ENCODE measurements at regions not wholly inside any gene's neighbourhood (a gene's known extent, or its start where the extent isn't known, plus 50 kb on each side); places are given as distances from the start of the nearest gene placed in this dataset.
"Not testable (repeated sequence)": the region's sequence is repeated elsewhere in the genome, so short reads cannot be mapped to it uniquely, and the experiment has no call there.

DNA sequence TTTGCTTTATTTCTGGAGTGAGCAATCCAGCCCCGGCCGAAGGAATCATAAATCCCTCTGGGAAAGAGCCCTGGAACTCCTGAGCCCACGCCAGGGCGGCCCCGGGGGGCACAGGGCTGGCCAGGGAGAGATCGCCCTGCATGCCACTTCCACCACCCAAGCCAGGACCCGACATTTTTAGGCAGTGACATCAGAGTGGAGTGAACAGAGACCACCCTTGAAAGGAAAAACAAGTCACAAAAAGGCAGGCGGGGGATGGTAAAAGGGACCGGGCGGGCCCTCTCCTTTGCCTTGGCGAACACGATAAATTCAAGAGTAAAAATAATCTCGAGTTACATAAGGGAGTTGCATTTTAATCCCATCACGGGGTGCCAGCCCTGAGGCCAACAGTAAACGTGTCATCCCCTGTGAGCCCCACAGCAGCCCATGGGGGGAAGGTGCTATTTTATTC is 284.1 kb downstream of the C16orf95 start:
- H3K27ac ChIP-seq (ENCODE audit: low read length) = no peak overlapping the region
- peak in 1 of 2 donors; percentile 51 for ATAC-seq
- intact Hi-C loops (cut with DNase I) = no loop called here
- no peaks in the 10 kb centered on the region for H3K9me3 ChIP-seq (ENCODE audit: control insufficient read depth, low read length)
- WGBS = 47% methylated on average over 15 of the region's 15 CpGs
- H3K4me1 ChIP-seq (ENCODE audit: control insufficient read depth, insufficient read depth, low read length) = peaks cover 5% of the 10 kb centered on the region
- H3K4me3 ChIP-seq (ENCODE audit: low read length) = no peak overlapping the region
- DNase-seq = peak in 1 of 3 donors; percentile 71
- H3K27me3 ChIP-seq (ENCODE audit: control insufficient read depth, insufficient read depth) = no peaks in the 10 kb centered on the region

- intact Hi-C loops (cut with DNase I) = no loop called here
- DNase-seq (peak in 1 of 3 donors; percentile 72), ATAC-seq (peak; percentile 63 to 65)
- Histone ChIP-seq H3K4me1 (ENCODE audit: control insufficient read depth, insufficient read depth, low read length) (peaks cover 5% of the 10 kb centered on the region), H3K9me3 (ENCODE audit: control insufficient read depth, low read length) (no peaks in the 10 kb centered on the region), H3K27ac (ENCODE audit: low read length) (no peak overlapping the region), H3K4me3 (ENCODE audit: low read length) (no peak overlapping the region), H3K27me3 (ENCODE audit: control insufficient read depth, insufficient read depth) (no peaks in the 10 kb centered on the region)
- WGBS = 54% methylated on average over 18 of the region's 18 CpGs
Observed at GRCh38 chr16:87033541-87034300, 283.5 kb downstream of the C16orf95 start.

DNA sequence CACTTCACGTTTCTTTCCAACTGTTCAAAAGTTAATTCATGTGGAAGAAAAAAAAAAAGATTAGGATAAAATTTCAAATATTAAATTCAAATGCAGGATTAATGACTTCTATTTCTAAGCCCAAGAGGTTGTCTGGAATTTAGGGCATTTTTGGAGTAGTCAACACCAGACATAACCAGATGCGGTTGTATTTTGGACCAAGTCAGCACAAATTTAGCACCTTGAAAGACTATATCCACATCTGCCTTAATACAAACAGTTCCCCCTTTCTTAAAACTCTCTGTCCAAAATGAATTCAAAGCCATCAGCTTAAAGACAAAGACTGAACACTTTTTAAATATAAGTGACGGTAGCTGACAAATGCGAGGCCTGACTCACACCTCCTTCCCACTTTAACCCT is 282.9 kb downstream of the C16orf95 start:
- no peak overlapping the region for H3K27ac ChIP-seq (ENCODE audit: low read length)
- 43% methylated on average over 4 of the region's 4 CpGs for WGBS
- intact Hi-C loops (cut with DNase I) = no loop called here
- H3K4me3 ChIP-seq (ENCODE audit: low read length) = no peak overlapping the region
- ATAC-seq (no peak), DNase-seq (no peak)
- no peaks in the 10 kb centered on the region for H3K9me3 ChIP-seq (ENCODE audit: control insufficient read depth, low read length)
- H3K4me1 ChIP-seq (ENCODE audit: control insufficient read depth, insufficient read depth, low read length) = peaks cover 5% of the 10 kb centered on the region
- no peaks in the 10 kb centered on the region for H3K27me3 ChIP-seq (ENCODE audit: control insufficient read depth, insufficient read depth)

GRCh38 chr16:87035053-87035452 is 282.1 kb downstream of the C16orf95 start:
- intact Hi-C loops (cut with DNase I) = no loop called here
- no peak overlapping the region for H3K27ac ChIP-seq (ENCODE audit: low read length)
- no peak for ATAC-seq

GRCh38 chr16:87037012-87037411 is 280.2 kb downstream of the C16orf95 start:
- intact Hi-C loops (cut with DNase I) = no loop called here
- no peak overlapping the region for H3K27ac ChIP-seq (ENCODE audit: low read length)
- H3K9me3 ChIP-seq (ENCODE audit: control insufficient read depth, low read length) = no peaks in the 10 kb centered on the region
- WGBS = 74% methylated on average over 7 of the region's 7 CpGs
- H3K4me3 ChIP-seq (ENCODE audit: low read length) = no peak overlapping the region
- H3K27me3 ChIP-seq (ENCODE audit: control insufficient read depth, insufficient read depth) = no peaks in the 10 kb centered on the region
- H3K4me1 ChIP-seq (ENCODE audit: control insufficient read depth, insufficient read depth, low read length) = peaks cover 5% of the 10 kb centered on the region
- ATAC-seq (no peak), DNase-seq (no peak)

More at GRCh38 chr16:87035053-87035452, 282.1 kb downstream of the C16orf95 start:
- 91% methylated on average over 7 of the region's 7 CpGs for WGBS
- no peak for DNase-seq
- no peak overlapping the region for H3K4me3 ChIP-seq (ENCODE audit: low read length)
- peaks cover 5% of the 10 kb centered on the region for H3K4me1 ChIP-seq (ENCODE audit: control insufficient read depth, insufficient read depth, low read length)
- no peaks in the 10 kb centered on the region for H3K27me3 ChIP-seq (ENCODE audit: control insufficient read depth, insufficient read depth)
- H3K9me3 ChIP-seq (ENCODE audit: control insufficient read depth, low read length) = no peaks in the 10 kb centered on the region

- H3K27ac ChIP-seq (ENCODE audit: low read length); intact Hi-C loops (cut with DNase I); DNase-seq; ATAC-seq; H3K9me3 ChIP-seq (ENCODE audit: control insufficient read depth, low read length); H3K4me3 ChIP-seq (ENCODE audit: low read length); H3K27me3 ChIP-seq (ENCODE audit: control insufficient read depth, insufficient read depth); H3K4me1 ChIP-seq (ENCODE audit: control insufficient read depth, insufficient read depth, low read length): not testable (repeated sequence)
- 81% methylated on average over 3 of the region's 3 CpGs for WGBS
Observed at GRCh38 chr16:87038528-87038927, 278.7 kb downstream of the C16orf95 start.

DNA sequence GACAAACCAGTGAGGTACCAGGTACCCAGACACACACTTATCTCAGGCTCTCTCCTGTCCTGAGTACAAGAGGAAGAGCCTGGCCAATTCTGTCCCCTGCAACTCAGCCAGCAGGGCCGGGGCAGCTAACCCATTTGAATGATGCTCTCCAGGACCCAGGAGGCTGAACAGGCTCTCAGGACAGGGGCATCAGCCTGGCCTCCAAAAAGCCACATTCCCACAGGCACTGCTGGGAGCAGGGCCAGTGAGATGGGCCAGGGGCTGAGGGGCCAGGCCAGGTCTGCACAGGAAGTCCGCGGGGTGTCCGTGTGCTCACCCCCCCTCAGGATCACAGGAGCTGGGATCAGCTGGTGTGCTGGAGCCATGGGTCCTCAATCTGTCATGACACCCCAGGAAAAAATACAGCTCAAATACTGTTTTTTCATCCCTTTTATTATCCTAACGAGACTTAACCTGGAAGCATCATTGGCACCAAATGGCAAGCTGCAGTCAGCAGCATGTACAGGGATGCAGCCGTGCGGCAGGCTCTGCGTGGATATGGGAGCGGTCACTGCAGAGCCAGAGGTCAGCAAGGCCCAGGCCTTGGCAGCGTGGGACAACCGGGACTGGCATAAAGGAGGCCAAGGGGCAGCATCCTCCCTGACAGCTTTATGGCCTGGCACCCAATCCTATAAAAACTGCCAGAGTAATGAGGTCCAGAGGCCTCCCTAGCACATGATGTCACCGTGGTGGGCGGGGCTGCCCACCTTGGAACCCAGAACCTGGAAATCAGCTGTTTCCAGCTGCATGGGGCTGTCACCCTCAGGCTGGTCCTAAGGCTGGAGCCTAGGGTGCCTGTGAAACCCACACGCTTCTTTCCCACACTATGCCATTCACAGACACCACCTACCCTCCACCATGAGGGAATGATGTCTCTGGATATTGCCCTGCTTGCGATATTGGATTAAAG is 276.7 kb downstream of the C16orf95 start:
- H3K4me1 ChIP-seq (ENCODE audit: control insufficient read depth, insufficient read depth, low read length) = peaks cover 5% of the 10 kb centered on the region
- WGBS = 85% methylated on average over 15 of the region's 15 CpGs
- no peaks in the 10 kb centered on the region for H3K9me3 ChIP-seq (ENCODE audit: control insufficient read depth, low read length)
- DNase-seq (no peak), ATAC-seq (no peak)
- intact Hi-C loops (cut with DNase I) = no loop called here
- H3K27ac ChIP-seq (ENCODE audit: low read length) = no peak overlapping the region
- no peak overlapping the region for H3K4me3 ChIP-seq (ENCODE audit: low read length)
- no peaks in the 10 kb centered on the region for H3K27me3 ChIP-seq (ENCODE audit: control insufficient read depth, insufficient read depth)

DNA sequence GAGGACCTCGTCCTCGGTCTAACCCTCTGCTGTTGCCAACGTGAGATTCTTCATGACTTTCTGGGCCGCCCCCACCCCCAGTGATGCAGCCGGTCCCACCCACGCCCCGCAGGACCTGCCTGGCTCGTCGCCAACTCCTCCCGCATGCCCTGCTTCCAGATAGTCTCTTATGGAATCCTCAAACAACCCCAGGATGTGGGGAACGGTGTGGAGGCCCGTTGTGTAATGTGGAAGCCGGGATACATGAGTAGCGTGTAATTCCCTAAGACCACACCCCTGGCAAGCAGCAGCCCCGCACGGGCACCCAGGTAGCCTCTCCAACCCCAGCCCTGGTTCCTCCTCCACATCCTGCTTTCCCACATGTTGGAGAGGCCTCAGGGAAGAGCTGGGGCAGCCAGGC is 275.9 kb downstream of the C16orf95 start:
- Histone ChIP-seq H3K4me3 (ENCODE audit: low read length) (no peak overlapping the region), H3K27ac (ENCODE audit: low read length) (no peak overlapping the region), H3K4me1 (ENCODE audit: control insufficient read depth, insufficient read depth, low read length) (peaks cover 5% of the 10 kb centered on the region), H3K27me3 (ENCODE audit: control insufficient read depth, insufficient read depth) (no peaks in the 10 kb centered on the region), H3K9me3 (ENCODE audit: control insufficient read depth, low read length) (no peaks in the 10 kb centered on the region)
- ATAC-seq = no peak
- WGBS = 74% methylated on average over 16 of the region's 16 CpGs
- DNase-seq = peak in 2 of 3 donors; percentile 53 to 68
- intact Hi-C loops (cut with DNase I) = no loop called here

DNA sequence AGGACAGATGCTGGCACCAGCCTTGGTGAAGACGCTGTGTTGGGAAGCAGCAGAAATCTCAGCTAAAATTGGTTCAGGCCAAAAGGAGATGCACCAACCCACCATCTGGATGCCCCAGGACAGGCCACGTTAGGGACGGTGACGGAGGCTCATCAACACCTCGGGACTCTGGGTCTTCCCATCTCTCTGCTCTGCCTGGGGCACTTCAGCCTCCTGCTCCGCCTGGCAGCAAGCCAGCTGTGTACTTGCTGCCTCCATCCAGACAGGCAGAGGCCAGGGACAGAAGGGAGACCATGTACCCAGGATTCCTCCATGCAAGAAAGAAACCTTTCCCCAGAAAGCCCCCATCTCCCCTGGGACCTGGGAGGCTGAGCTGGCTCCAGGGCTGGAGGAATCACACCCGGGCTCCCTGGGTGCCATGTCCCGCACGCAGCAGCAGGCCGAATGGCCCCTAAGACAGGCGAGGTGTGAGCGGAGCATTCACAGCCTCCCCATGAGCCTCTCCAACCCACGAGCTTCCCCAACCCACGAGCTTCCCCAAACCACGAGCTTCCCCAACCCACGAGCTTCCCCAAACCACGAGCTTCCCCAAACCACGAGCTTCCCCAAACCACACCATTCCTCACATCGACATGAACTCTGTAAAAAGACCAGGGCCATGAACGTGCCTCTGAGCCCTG is 274.5 kb downstream of the C16orf95 start:
- ATAC-seq (peak; percentile 17 to 34), DNase-seq (peak in 2 of 3 donors; percentile 69 to 80)
- Histone ChIP-seq H3K4me3 (ENCODE audit: low read length) (no peak overlapping the region), H3K27ac (ENCODE audit: low read length) (no peak overlapping the region), H3K27me3 (ENCODE audit: control insufficient read depth, insufficient read depth) (no peaks in the 10 kb centered on the region), H3K9me3 (ENCODE audit: control insufficient read depth, low read length) (no peaks in the 10 kb centered on the region), H3K4me1 (ENCODE audit: control insufficient read depth, insufficient read depth, low read length) (peaks cover 5% of the 10 kb centered on the region)
- intact Hi-C loops (cut with DNase I) = no loop called here
- WGBS = 51% methylated on average over 20 of the region's 20 CpGs

GRCh38 chr16:87043231-87044031 is 273.8 kb downstream of the C16orf95 start:
- Histone ChIP-seq H3K9me3 (ENCODE audit: control insufficient read depth, low read length) (no peaks in the 10 kb centered on the region), H3K4me3 (ENCODE audit: low read length) (no peak overlapping the region), H3K27ac (ENCODE audit: low read length) (no peak overlapping the region), H3K27me3 (ENCODE audit: control insufficient read depth, insufficient read depth) (no peaks in the 10 kb centered on the region), H3K4me1 (ENCODE audit: control insufficient read depth, insufficient read depth, low read length) (peaks cover 5% of the 10 kb centered on the region)
- intact Hi-C loops (cut with DNase I) = no loop called here
- DNase-seq (peak in 2 of 3 donors; percentile 57 to 73), ATAC-seq (peak; percentile 53 to 70)
- 16% methylated on average over 20 of the region's 20 CpGs for WGBS

Measured in right cardiac atrium (tissue), 5 donors.